Esophagus squamous epithelium (tissue), 4 donors: ENCODE measurements at regions not wholly inside any gene's neighbourhood (a gene's known extent, or its start where the extent isn't known, plus 50 kb on each side); places are given as distances from the start of the nearest gene placed in this dataset.

Experiments used
- CTCF ChIP-seq, 6 experiments: fragments of 450-650 bp in 4 of 6; fragments of 200-600 bp in 2 of 6; sonication (generic) in 2 of 6; IDR thresholded peaks; one replicate each; pipeline ENCODE4 v1.5.1; 2016 to 2019; ENCODE audit warnings: antibody characterized with exemption in 6 of 6, mild to moderate bottlenecking in 4 of 6, moderate library complexity in 4 of 6
- POLR2A ChIP-seq, 4 donors: fragments of 450-650 bp; IDR thresholded peaks; one replicate each; pipeline ENCODE4 v1.6.1; 2017; ENCODE audit warnings: antibody characterized with exemption in 4 of 4, mild to moderate bottlenecking in 4 of 4, moderate library complexity in 3 of 4

- TF ChIP-seq CTCF (IDR thresholded peaks at IDR 0.05) (no peak), POLR2A (IDR thresholded peaks at IDR 0.05) (no peak)
Observed at GRCh38 chr6:165728216-165728615, 65.2 kb upstream of the PDE10A start.
